H1 (cell line): ENCODE measurements at regions not wholly inside any gene's neighbourhood (a gene's known extent, or its start where the extent isn't known, plus 50 kb on each side); places are given as distances from the start of the nearest gene placed in this dataset.

Source experiments
- CBX5 ChIP-seq: fragments of 300-800, 300-1000 bp; sonication (generic); IDR thresholded peaks from 2 replicates; pipeline ENCODE4 v1.7.1; 2016; ENCODE audit warnings: antibody characterized with exemption, low read length, low read depth
- CHD7 ChIP-seq: fragments of 300-600 bp; sonication (generic); IDR thresholded peaks from 2 replicates; pipeline ENCODE4 v1.7.1; 2012; ENCODE audit warnings: low read length, moderate library complexity, mild to moderate bottlenecking, inconsistent platforms; ENCODE audit not compliant: insufficient replicate concordance

GRCh38 chr3:137131081-137131480 is 173.3 kb downstream of the IL20RB start (continued):
- TF ChIP-seq CHD7 (no peak), CBX5 (no peak)
- TF ChIP-seq, all 59 proteins: peak for 0
